HG03108 (cell line): ENCODE measurements at regions not wholly inside any gene's neighbourhood (a gene's known extent, or its start where the extent isn't known, plus 50 kb on each side); places are given as distances from the start of the nearest gene placed in this dataset.

ENCODE experiments used
- ATAC-seq: cut with Tn5 transposase; IDR thresholded peaks from one replicate; pipeline ENCODE4 v1.9.1; 2021; ENCODE audit warnings: moderate library complexity; ENCODE audit not compliant: unreplicated experiment

DNA sequence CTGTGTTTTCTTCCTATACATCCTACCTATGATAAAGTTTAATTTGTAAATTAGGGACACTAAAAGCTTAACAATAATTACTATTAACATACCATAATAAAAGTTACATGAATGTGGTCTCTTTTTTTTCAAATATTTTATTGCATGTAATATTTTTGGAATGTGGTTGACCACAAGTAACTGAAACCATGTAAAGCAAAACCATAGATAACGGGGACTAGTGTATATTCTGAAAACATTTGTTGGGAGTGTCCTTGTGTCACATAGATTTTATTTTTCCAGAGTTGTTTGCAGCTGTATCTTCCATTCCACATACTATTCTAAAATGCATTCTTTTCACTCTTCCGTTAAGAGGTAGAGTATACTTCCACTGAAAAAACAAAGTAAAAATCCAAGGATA, 200.4 kb downstream of the KIF18A start:
- no peak for ATAC-seq

DNA sequence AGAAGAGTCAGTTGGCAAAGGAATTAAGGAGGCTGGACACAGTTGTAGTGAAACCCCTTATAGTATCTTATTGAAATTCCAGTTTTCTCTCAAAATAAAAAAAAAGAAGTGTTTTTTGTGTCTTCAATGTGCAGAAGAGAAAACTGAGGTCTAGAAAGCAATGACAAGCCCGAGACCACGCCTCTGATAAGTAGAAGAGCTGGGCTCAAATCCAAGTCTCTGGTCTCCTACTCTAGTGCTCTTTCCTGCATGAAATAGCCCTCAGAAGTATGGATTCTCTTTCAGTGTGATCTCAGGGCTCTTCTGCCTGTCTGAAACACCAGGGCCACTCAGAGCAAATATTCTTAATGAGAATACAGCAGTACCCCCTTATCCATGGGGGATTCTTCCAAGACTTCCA, 200.9 kb downstream of the KIF18A start:
- ATAC-seq = no peak

DNA sequence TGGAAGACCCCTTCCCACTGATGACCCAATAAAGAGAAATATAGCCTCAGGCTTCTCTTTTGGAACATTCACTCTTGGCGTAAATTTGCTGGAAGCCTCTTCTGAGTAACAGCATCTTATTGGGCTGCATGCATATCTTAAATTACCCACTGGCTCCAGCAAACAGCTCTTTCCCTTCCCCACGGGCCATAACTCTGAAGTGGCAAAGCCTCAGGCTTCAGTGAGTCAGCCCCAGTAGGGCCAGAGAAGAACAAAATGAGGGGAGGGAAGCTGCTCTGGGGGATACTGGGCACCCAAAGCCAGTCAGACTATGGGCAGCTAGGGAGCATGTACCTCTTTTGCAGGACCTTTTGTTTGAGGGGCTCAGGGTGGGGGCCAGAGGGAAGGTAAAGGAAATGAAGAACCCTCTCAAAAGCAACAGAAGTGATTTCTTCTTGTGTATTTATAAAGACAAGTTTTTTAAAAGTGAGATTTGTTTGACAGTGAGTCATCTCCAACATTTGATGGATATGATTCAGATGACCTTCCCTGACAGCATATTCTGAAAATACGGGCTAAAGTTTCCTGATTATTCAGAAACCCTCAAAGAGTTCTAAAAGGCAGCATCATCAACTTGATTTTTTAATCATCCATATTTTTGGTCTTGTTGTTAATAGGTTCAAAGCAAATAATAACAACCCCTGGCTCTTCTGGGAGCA, 203.4 kb downstream of the KIF18A start:
- ATAC-seq = no peak

DNA sequence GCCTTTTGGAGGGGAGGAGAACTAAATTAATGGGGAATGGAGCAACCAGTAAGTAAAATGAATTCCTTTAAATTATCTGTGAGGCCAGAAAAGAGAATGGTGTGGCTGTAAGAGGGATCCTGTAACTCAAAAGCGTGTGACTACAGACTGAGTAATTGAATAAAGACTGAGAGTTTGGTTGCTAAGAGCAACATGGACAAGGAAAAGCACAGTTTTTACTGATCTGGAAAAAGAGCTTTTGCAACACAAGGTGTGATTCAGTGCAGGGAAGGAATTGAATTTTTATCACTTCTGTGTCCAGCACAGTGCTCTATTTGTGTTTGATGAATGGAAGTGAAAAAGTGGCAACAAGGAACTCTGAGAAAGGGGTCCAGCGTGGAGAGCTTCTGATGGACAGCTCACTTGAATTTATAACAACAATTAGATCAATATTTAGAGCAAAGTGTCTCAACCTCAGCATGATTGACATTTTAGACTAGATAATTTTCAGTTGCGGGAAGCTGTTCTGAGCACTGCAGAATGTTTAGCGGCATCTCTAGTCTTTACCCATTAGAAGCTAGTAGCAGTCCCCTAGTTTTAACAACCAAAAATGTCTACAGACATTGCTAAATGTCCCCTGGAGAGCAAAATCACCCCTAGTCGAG, 202.8 kb upstream of the BDNF start:
- no peak for ATAC-seq

DNA sequence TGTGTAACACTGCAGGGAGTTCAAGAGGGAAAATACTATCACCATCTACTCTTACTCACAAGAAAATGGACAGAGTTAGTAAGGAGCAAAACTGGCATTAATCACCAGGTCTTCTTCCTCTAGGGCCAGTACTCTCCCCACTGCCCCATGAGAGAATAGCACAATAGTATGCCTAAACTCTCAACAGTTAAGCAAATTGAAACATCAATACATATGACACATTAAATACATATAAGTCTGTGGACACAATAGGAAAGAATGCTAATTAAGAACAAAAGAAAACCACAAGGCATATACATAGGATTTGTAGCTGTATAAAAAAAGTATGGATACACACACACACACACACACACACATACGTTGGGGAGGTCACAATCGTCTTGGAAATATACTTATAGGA, 197.9 kb upstream of the BDNF start:
- ATAC-seq = no peak

DNA sequence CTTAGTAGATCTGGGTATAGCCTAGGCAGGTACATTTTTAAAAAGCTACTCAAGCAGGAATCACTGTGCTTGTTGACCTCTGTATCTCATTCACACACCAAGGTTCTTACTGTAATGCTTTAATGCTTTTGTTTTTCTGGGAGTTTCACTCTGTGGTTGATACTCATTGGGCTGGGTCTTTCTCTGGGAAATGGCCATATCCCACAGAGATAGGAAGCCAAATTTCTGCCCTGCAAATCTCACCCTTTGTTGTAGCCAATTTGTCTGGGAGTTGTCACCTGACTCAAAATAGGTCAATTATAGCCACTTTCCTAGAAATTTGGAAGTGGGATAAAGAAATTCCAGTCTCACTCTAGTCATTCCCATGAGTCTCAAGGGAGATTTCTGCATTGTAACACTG, 195.8 kb upstream of the BDNF start:
- no peak for ATAC-seq

DNA sequence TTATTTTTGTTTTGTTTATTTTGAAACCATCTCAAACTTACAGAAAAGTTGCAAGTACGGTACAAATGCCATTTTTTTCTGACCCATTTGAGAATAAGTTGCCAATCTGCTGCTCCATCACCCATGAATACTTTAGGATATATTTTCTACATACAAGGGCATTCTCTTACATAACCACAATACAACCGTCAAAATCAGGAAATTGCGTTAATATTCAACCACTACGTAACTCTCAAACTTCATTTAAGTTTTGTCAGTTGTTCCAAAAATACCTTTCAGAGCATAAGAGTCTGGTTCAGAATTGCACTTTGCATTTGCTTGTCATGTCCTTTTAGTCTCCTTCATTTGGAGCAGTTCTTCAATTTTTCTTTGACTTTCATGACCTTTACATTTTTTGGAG, 194.3 kb upstream of the BDNF start:
- peak; percentile 69 for ATAC-seq

DNA sequence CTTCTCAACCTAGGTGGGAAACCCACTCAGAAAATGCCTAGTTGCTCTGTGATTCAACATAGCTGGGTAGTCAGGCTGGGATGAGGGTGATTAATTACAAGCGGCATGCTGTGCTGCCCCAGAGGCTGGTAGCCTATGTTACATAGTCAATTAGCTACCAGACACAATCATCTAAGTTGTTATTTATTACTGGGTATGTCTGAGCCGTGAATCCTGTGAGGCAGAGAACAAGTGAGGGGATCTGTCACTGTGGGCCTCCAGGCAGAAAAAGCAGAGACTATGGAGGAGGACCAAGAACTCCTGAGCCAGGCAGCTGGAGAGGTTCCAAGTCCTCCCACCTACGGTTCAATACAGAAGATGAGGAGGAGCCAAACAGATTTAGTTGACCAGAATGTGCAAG, 186.6 kb upstream of the BDNF start:
- ATAC-seq = no peak

DNA sequence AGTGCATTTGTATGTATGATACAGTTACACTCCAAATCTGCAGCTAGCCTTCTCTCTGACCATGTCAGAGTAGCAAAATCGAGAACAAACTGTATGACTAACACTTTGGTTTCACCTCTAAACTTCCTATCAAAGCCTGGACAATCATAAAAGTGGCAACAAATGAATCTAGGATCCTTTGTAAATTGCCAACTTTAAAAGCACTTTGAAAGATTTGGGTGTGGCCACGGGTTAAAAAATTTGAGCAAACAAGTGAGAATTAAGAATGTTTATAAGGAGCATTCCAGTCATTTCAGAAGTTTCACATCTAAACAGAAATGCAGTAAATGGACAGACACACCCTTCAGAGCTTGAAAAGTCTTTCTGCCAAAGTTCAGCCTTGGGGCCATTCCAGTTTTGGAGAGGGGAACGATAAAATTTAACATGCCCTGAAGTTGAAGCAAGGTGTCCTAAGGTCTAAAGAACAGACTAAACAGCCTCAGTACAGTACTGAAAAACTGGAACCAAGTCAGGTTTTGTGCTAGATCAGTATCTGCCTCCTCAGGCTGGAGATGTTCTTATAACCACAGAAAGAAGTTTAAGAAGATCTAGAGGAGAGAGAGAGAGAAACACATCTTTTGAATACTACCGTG, 181.9 kb upstream of the BDNF start:
- no peak for ATAC-seq

DNA sequence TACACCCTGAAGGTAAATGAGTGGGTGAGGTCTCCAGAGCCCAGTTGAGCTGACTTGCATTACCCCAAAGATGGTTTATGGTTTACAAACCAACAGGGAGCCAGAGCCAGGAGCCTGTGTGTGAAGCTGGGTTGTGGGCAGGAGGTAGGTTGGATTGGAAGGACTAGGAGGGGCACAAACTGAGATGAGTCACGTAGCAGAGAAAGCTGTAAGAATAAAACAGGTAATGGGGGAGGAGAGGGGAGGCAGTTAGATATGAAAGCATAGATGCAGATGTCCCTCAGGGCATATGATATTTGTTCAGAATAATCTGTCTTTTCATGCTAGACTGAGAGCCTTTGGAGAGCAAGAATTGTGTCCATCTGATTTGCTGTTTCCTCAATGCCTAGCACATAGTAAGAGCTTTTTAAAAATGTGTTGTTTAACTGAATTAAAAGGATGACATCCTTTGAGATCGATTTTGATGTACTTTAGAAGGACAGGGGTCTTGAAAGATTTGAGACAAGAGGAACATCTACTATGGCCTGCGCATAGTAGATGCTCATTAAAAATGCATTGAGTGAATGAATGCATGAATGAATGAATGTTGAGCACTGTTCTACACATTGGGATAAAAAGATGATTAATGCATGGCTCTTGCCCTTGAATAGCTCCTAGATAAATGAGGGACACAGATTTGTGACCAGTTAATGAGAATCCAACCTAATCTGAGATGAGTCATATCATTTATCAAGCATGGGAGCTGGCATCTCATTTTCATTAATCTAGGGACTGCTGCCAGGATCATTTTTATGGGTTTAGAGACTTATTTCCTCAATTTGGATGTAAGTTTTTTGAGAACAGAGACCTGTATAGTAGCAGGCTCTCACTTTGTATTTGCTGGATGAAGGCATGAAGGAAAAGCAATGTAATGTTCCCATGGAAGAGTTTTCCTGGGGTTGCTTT, 175.8 kb upstream of the BDNF start:
- ATAC-seq = no peak

DNA sequence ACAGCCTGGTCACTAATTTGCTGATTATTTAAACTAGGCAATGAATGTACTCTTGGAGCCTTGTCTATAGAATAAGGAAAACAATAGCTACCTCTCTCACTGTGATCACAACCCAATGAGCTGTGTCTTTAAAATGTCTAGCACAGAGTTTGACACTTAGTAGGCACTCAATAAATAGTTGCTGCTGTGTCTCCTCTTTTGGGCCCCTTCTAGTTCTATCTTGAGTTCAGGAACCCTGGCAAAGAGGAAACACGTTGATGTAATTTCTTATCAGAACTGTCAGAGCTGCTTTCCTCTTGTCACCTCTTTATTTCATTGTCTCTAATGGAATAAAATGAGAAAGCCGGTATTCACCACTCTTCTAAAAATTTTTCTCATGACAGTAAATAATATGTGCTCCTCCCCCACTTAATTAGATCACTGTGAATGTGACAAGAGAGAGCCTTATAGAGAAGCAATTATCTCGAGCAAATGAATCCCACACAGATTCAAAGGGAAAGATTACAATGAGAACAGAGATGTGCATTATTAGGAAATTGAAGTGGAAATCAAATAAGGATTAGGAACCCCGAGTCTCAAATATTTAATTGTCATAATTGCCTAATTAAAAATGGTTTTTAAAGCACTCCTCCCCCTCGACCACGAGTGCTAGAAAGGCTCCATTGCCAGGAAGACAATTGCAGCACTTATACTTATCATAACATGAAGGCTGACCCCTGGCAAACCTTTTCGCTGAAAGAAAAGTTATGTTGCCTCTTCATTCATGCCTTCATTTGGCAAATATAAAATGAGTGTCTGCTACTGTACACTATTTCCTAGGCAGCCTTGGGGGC, 175.0 kb upstream of the BDNF start:
- ATAC-seq = no peak

DNA sequence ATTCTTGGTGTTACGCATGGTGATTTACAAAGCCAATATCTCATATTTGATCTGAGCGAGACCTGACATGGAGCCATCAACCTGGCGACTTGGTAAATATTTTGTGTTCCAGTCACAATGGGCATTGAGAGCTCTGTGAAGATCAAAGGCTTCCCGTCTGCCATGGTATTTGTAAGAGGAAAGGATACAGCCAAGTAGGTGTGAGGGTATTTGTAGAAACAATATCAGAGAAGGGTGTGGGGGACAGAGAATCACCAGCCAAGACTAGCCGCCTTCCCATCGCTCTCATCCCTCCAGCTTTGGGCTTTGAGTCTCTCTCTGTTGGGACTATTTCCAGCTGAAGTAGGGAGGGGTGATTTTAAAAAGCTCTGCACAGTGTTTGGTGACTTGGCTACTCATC, 173.4 kb upstream of the BDNF start:
- no peak for ATAC-seq

DNA sequence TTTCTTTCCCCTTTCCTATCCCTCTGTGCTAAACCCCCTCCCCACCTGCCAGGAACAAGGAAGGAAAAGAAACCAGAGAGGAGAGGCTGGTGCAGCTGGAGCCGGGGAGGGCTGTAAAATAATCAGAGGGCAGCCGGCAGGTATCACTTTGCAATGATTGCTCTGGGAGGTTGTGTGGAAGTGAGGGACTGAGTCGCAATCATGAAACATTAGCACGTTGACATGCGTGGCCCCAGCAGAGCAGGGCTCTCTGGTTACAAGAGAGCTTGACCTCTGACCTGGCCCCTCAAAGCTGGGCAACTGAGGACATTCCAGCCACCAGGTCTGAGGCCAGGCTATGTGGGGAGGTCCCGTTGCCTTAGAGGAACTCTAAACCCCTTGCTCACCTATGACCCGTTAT, 170.8 kb upstream of the BDNF start:
- no peak for ATAC-seq

DNA sequence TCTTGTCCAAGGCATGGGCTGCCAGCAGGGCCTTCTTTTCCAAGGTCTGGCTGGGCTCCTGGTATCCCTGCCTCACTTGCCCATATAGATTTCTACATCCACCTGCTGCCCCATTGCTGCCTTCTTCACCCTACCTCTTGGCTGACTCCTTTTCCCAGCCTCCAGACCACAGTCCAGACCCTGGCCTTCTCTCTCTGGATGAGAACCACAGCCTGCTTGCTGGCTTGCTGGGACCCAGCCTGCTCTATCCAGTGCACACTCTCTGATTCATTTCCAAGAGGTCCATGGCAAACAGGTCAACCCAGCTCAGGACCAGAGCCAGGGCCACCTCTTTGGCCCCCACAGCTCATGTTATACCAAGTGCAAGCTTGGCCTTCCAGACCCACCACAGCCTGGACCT, 169.4 kb upstream of the BDNF start:
- no peak for ATAC-seq

DNA sequence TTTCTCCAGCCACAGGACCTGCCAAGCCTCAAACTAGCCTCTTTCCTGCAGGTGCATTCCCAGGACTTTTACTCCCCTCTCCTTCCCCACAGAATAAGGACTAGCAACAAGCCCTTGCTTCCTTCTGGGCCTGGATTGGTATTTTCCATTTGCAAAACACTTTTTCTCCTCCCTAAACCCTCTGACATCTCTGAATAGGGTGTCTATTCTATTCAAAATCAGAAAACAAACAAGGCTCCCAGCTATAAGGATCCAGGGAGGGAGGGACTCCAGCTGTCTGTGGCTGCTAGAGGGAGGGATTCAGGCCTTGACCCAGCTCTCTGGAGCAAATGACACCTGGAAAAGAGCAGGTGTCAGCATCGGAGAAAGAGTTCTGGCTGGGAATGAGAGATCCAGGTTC, 168.5 kb upstream of the BDNF start:
- ATAC-seq = no peak

DNA sequence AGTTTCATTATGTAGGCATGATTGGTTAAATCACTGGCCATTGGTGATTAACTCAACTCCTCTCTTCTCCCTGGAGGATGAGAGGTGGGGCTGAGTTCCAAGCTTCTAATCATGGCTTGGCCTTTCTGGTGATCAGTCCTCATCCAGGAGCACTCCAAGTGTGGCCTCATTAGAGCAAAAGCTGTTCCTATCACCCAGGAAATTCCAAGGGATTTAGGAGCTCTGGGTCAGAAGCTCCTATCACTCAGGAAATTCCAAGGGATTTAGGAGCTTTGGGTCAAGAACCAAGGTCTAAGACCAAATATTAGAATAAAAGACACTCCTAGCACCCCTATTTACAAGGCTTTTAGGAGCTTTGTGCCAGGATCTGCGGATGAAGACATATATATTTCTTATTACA, 168.0 kb upstream of the BDNF start:
- no peak for ATAC-seq

DNA sequence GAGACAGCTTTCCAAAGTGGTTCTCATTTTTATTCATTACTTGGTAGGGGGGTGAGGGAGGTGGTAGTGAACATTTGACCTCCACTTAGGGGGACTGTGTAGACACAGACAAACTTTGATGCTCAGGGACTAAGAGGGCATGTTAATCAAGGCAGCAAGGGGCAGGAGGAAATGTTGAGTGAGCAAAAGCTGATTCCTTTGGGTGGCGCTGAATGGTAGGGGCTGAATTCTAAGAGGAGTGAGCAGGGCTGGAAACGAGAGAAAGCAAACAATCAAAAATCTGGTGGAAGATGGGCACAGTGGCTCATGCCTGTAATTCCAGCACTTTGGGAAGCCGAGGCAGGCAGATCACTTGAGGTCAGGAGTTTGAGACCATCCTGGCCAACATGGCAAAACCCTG, 164.8 kb upstream of the BDNF start:
- no peak for ATAC-seq

DNA sequence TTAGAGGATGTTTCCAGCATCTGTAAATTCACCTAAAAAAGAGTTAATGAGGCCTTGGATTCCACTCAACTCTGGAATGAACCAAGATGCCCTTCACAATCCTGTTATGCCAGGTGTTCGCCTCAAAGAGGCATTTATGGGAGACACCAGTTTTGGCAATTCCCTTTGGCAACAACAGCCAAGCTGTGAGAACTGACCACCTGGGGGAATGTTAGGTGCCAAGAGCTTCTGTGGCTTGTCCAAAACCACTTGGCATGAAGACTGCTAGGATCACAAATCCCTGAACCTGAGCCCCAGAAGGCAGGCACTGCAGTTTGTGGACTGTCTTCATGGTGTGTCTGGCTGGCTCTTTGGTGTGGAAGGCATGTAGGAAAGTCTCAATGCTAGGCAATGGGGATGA, 164.4 kb upstream of the BDNF start:
- ATAC-seq = no peak

DNA sequence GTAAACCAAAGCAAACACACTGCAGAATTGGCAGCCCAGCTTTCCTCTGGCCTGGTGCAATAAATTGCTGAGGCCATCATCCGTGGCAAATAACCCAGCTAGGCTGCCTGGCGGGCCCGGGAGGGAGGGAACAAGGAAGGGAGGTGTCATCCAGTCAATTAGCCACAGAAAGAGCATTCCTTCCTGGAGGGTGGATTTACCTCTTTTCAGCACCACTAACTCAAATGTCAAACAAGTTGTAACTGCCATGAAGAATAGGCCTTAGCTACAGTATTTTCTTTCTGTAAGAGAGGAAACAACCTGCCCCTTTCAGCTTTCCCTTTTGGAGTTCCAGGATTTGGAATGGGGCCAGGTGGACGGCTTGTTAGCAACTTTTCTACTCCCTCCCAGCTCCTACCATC, 163.8 kb upstream of the BDNF start:
- no peak for ATAC-seq

DNA sequence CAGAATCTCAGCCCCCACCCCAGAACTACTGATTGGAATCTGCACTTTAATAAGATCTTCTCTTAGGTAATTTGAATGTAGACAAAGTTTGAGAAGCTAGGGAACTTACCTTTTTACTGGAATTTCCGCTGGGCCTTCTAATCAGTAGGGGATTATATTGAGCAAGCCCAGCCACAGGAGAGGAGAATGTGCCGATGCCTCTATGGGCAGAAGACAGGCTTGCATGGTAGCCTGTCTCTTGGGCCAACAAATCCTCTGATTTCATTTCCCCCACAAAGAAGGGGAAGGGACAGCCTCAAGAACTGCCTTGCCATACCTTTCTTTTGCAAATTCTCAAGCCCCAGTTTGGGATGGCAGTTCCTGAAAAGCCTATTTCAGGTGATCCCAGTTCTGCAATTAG, 163.4 kb upstream of the BDNF start:
- ATAC-seq = no peak
